ENCODE measurements at regions not wholly inside any gene's neighbourhood (a gene's known extent, or its start where the extent isn't known, plus 50 kb on each side); places are given as distances from the start of the nearest gene placed in this dataset.
"Not testable (repeated sequence)": the region's sequence is repeated elsewhere in the genome, so short reads cannot be mapped to it uniquely, and the experiment has no call there.

DNA sequence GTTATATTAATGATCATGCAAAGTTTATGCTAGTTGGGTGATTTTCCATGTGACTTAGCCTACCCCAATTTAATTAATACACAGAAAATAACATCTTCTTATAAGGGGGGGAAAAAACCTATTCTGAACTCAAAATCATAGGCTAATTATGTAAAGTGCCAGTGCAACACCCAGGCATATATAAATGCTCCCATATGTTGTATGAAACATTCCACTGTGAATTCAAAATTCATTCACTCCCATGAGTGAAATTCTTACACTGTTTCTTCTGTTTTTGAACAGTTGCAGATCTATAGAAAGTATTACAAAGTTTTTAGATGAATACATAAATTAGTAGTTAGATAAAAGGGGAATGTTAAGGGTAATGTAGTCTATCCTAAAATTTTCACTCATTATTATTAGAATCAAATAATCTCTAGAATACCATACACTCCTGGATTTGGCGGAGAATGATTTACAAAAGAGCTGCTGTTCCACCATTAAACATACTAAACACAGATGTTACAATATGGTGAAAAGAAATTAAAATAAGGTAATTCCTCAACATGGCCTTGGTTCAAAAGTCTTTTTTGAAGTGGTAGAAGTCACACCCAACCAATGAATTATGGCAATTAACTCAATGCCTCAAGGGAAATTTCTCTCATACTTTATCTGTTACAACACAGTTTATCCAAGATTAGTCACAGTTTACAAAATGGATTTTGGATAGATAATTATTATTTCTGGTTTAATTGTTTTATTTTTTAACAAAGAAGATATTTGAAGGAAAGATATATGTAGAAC lies 454.1 kb upstream of the FLRT2 start:
- H3K4me1 Mint-ChIP-seq = no peaks in the 10 kb centered on the region
- intact Hi-C loops (cut with micrococcal nuclease) = no loop called here
- TF ChIP-seq, protein P1, sequence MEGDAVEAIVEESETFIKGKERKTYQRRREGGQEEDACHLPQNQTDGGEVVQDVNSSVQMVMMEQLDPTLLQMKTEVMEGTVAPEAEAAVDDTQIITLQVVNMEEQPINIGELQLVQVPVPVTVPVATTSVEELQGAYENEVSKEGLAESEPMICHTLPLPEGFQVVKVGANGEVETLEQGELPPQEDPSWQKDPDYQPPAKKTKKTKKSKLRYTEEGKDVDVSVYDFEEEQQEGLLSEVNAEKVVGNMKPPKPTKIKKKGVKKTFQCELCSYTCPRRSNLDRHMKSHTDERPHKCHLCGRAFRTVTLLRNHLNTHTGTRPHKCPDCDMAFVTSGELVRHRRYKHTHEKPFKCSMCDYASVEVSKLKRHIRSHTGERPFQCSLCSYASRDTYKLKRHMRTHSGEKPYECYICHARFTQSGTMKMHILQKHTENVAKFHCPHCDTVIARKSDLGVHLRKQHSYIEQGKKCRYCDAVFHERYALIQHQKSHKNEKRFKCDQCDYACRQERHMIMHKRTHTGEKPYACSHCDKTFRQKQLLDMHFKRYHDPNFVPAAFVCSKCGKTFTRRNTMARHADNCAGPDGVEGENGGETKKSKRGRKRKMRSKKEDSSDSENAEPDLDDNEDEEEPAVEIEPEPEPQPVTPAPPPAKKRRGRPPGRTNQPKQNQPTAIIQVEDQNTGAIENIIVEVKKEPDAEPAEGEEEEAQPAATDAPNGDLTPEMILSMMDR (IDR thresholded peaks at IDR 0.05) = no peak
- DNase-seq (no peak), ATAC-seq (no peak)
- H3K27ac ChIP-seq (ENCODE audit: low read length) = no peak overlapping the region
- no peaks in the 10 kb centered on the region for H3K9me3 ChIP-seq (ENCODE audit: control insufficient read depth, insufficient read depth, low read length)
- H3K36me3 Mint-ChIP-seq = no peaks in the 10 kb centered on the region
- H3K36me3 ChIP-seq (ENCODE audit: control insufficient read depth, insufficient read depth, low read length) = no peaks in the 10 kb centered on the region
- no peak overlapping the region for H3K4me3 Mint-ChIP-seq
- no peaks in the 10 kb centered on the region for H3K27me3 ChIP-seq (ENCODE audit: control insufficient read depth, insufficient read depth, low read length)
- WGBS (ENCODE audit: insufficient coverage) = no CpG with 5 or more reads among the region's 1 CpG
- no peaks in the 10 kb centered on the region for H3K27me3 Mint-ChIP-seq (ENCODE audit: low read depth in 2 of 2)
- H3K27ac Mint-ChIP-seq = no peak overlapping the region
- no peak overlapping the region for H3K4me3 ChIP-seq (ENCODE audit: low read length)
- H3K4me1 ChIP-seq (ENCODE audit: control insufficient read depth, insufficient read depth, low read length) = no peaks in the 10 kb centered on the region
- no peaks in the 10 kb centered on the region for H3K9me3 Mint-ChIP-seq

DNA sequence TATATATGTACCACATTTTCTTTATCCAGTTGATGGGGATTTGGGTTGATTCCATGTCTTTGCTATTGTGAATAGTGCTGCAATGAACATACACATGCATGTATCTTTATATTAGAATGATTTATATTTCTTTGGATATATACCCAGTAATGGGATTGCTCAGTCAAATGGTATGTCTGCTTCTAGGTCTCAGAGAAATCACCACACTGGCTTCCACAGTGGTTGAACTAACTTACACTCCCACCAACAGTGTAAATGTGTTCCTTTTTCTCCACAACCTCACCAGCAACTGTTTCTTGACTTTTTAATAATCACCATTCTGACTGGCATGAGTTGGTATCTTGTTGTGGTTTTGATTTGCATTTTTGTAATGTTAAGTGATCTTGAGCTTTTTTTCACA lies 452.2 kb upstream of the FLRT2 start:
- H3K4me1 Mint-ChIP-seq; H3K9me3 Mint-ChIP-seq; H3K4me3 Mint-ChIP-seq; H3K27ac Mint-ChIP-seq; H3K36me3 Mint-ChIP-seq; H3K9me3 ChIP-seq (ENCODE audit: control insufficient read depth, insufficient read depth, low read length); intact Hi-C loops (cut with micrococcal nuclease); H3K36me3 ChIP-seq (ENCODE audit: control insufficient read depth, insufficient read depth, low read length); H3K27me3 ChIP-seq (ENCODE audit: control insufficient read depth, insufficient read depth, low read length); H3K27ac ChIP-seq (ENCODE audit: low read length); DNase-seq; H3K27me3 Mint-ChIP-seq (ENCODE audit: low read depth in 2 of 2); H3K4me3 ChIP-seq (ENCODE audit: low read length); ATAC-seq; H3K4me1 ChIP-seq (ENCODE audit: control insufficient read depth, insufficient read depth, low read length): not testable (repeated sequence)

DNA sequence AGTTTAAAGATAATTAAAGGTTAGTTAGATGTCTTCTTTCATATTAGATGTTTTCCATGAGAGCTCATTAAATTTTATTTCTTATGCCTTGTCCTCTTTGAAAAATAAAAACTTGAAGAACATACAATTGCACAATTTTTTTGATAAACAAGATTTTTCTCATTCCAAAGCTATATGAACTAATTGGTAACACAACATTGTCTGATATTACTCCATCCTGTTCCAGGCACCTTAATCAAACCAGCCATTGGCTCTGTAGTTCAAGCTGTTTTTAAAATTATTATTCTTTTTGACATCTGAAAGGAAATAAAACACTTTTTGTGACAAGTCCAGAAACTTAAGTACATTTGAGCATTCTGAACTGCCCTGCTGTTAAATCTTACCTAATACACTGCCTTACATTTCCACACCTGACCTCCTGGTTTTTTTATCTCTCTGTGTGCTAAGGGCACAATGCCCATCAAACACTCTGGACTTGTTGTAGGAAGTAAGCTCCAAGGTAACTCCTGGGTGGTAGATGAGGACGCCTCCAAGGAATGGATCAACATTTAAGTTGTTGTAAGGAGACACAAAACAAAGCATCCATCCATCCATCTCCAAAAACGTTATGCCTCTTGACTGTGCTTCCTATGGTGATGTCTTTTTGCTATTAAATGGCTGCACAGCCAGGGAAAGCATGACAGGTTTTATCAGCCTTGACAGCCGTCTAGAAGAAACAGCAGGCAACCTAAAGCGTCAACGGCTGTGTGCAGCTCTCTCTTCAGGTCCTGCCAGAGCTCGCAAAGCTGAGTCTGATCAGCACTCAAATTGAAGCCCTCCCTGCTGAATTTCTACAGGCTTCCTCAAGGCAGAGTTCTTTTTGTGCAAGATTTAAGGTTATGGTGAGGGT lies 449.9 kb upstream of the FLRT2 start:
- TF ChIP-seq, protein P1 (IDR thresholded peaks at IDR 0.05) = no peak
- no peak overlapping the region for H3K27ac ChIP-seq (ENCODE audit: low read length)
- peaks cover 0 to 4% of the 10 kb centered on the region in 2 donors for H3K9me3 Mint-ChIP-seq
- WGBS (ENCODE audit: insufficient coverage) = 63% methylated on average over 5 of the region's 6 CpGs
- no peak overlapping the region for H3K27ac Mint-ChIP-seq
- no peaks in the 10 kb centered on the region for H3K36me3 Mint-ChIP-seq
- H3K4me3 ChIP-seq (ENCODE audit: low read length) = no peak overlapping the region
- H3K4me1 ChIP-seq (ENCODE audit: control insufficient read depth, insufficient read depth, low read length) = no peaks in the 10 kb centered on the region
- H3K27me3 ChIP-seq (ENCODE audit: control insufficient read depth, insufficient read depth, low read length) = no peaks in the 10 kb centered on the region
- DNase-seq (no peak), ATAC-seq (no peak)
- no peaks in the 10 kb centered on the region for H3K9me3 ChIP-seq (ENCODE audit: control insufficient read depth, insufficient read depth, low read length)
- no peaks in the 10 kb centered on the region for H3K27me3 Mint-ChIP-seq (ENCODE audit: low read depth in 2 of 2)
- H3K4me1 Mint-ChIP-seq = no peaks in the 10 kb centered on the region
- H3K36me3 ChIP-seq (ENCODE audit: control insufficient read depth, insufficient read depth, low read length) = no peaks in the 10 kb centered on the region
- intact Hi-C loops (cut with micrococcal nuclease) = no loop called here
- H3K4me3 Mint-ChIP-seq = no peak overlapping the region

DNA sequence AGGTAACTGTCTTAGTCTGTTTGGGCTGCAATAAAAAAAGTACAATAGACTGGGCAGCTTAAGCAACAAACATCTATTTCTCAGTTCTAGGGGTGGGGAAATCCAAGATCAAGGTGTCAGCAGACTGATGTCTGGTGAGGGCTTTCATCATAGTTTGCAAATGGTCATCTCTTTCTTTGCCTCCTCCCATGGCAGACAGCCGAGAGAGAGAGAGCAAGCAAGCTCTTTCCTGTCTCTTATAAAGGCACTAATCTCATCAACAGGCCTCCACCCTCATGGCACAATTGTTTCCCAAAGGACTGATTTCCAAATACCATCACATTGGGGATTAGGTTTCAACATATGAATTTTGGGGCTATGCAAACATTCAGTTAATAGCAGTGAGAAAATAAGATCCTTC lies 445.6 kb upstream of the FLRT2 start:
- no peaks in the 10 kb centered on the region for H3K27me3 Mint-ChIP-seq (ENCODE audit: low read depth in 2 of 2)
- H3K36me3 Mint-ChIP-seq = no peaks in the 10 kb centered on the region
- no peak overlapping the region for H3K4me3 ChIP-seq (ENCODE audit: low read length)
- no peaks in the 10 kb centered on the region for H3K4me1 ChIP-seq (ENCODE audit: control insufficient read depth, insufficient read depth, low read length)
- ATAC-seq = no peak
- H3K27ac Mint-ChIP-seq = no peak overlapping the region
- H3K4me3 Mint-ChIP-seq = no peak overlapping the region
- WGBS (ENCODE audit: insufficient coverage) = 89% methylated on average over 1 of the region's 1 CpG
- peaks cover 4 to 5% of the 10 kb centered on the region in 2 donors for H3K9me3 Mint-ChIP-seq
- TF ChIP-seq, protein P1 (IDR thresholded peaks at IDR 0.05) = no peak
- intact Hi-C loops (cut with micrococcal nuclease) = no loop called here
- H3K27me3 ChIP-seq (ENCODE audit: control insufficient read depth, insufficient read depth, low read length) = no peaks in the 10 kb centered on the region
- H3K9me3 ChIP-seq (ENCODE audit: control insufficient read depth, insufficient read depth, low read length) = no peaks in the 10 kb centered on the region
- no peaks in the 10 kb centered on the region for H3K36me3 ChIP-seq (ENCODE audit: control insufficient read depth, insufficient read depth, low read length)
- no peak overlapping the region for H3K27ac ChIP-seq (ENCODE audit: low read length)
- DNase-seq = no peak
- no peaks in the 10 kb centered on the region for H3K4me1 Mint-ChIP-seq

Measured in natural killer cell (primary cell).